ENCODE measurements at regions not wholly inside any gene's neighbourhood (a gene's known extent, or its start where the extent isn't known, plus 50 kb on each side); places are given as distances from the start of the nearest gene placed in this dataset.
A peak's percentile ranks its signal among the peaks of the same experiment; 100 is the strongest.

DNA sequence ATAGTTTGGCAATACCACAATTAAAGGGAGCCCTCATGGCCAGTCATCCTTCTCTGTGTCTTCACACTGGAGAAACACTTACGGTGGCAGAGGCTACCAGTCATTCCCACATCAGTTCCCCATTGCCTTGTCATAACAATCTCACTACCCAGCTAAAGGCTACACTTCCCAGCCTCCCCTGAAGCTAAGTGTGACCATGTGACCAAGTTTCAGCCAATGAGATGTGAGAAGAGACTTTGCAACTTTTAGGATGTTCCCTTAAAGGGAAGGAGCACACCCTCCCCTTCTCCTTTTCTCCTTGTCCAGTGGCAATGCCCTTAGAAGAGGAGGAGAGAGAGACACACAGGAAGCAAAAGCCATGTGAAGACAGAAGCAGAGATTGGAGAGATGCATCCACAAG lies 89.0 kb upstream of the RAB12 start:
- Histone ChIP-seq H3K79me2 (ENCODE audit: low read length) (no peaks in the 10 kb centered on the region), H3K9me2 (replicated peaks; ENCODE audit: low read length) (no peaks in the 10 kb centered on the region), H3K4me2 (ENCODE audit: low read length) (no peak overlapping the region), H3K36me3 (ENCODE audit: low read depth, low read length) (no peaks in the 10 kb centered on the region), H3K4me1 (ENCODE audit: insufficient read depth, low read length) (peaks cover 10% of the 10 kb centered on the region), H3K27ac (ENCODE audit: low read length) (no peak overlapping the region), H2AFZ (ENCODE audit: low read length) (no peak overlapping the region), H3F3A (ENCODE audit: low read length, unreplicated experiment) (no peaks in the 10 kb centered on the region), H4K20me1 (ENCODE audit: low read length) (no peaks in the 10 kb centered on the region), H3K9ac (ENCODE audit: low read length) (no peak overlapping the region), H3K9me3 (ENCODE audit: low read length) (no peaks in the 10 kb centered on the region), H3K27me3 (ENCODE audit: low read length) (peaks cover 38% of the 10 kb centered on the region), H3K4me3 (ENCODE audit: low read length) (no peak overlapping the region)
- TF ChIP-seq CTCF (conservative IDR thresholded peaks at IDR 0.05; ENCODE audit: low read depth, low read length) (no peak), EZH2 (IDR thresholded peaks at IDR 0.05; ENCODE audit: low read length, unreplicated experiment) (no peak)
- no peak for ATAC-seq
- CTCF ChIA-PET = no interaction called here
- BruUV-seq (replicated peaks) = no TSS peak
- no peak for DNase-seq
- intact Hi-C loops (cut with micrococcal nuclease) = no loop called here
- POLR2A ChIA-PET (ENCODE audit: unreplicated experiment) = no interaction called here

DNA sequence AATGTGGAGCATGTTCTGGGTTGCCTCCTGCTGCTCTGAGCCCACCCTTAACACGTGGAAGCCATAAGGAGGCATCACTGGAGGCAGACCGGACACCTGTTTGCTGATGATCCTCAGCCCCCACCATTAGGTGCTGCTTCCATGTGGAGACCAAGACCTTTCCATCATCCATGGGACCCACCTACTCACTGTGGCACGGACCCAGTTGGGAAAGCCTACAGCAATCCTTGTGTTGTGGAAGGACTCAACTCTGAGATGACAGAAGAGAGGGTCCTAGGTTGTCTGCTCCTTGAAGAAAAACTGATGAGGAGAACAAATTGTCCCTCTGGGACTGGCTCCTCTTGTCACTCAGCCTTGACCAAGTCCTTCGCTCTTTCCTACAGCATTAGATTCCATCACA lies 86.5 kb upstream of the RAB12 start:
- no peaks in the 10 kb centered on the region for H4K20me1 ChIP-seq (ENCODE audit: low read length)
- no peaks in the 10 kb centered on the region for H3K4me1 ChIP-seq (ENCODE audit: insufficient read depth, low read length)
- H3K4me2 ChIP-seq (ENCODE audit: low read length) = no peak overlapping the region
- H3F3A ChIP-seq (ENCODE audit: low read length, unreplicated experiment) = no peaks in the 10 kb centered on the region
- H2AFZ ChIP-seq (ENCODE audit: low read length) = no peak overlapping the region
- ChIA-PET POLR2A (ENCODE audit: unreplicated experiment) (no interaction called here), CTCF (no interaction called here)
- no peaks in the 10 kb centered on the region for H3K79me2 ChIP-seq (ENCODE audit: low read length)
- no peaks in the 10 kb centered on the region for H3K9me2 ChIP-seq (replicated peaks; ENCODE audit: low read length)
- no peaks in the 10 kb centered on the region for H3K9me3 ChIP-seq (ENCODE audit: low read length)
- no TSS peak for BruUV-seq (replicated peaks)
- no peak overlapping the region for H3K9ac ChIP-seq (ENCODE audit: low read length)
- TF ChIP-seq EZH2 (IDR thresholded peaks at IDR 0.05; ENCODE audit: low read length, unreplicated experiment) = no peak
- no peak for TF ChIP-seq EZH2phosphoT487 (IDR thresholded peaks at IDR 0.05; ENCODE audit: borderline replicate concordance, low read length)
- no peak for TF ChIP-seq CTCF (conservative IDR thresholded peaks at IDR 0.05; ENCODE audit: low read depth, low read length)
- ATAC-seq (no peak), DNase-seq (no peak)
- no peak overlapping the region for H3K27ac ChIP-seq (ENCODE audit: low read length)
- intact Hi-C loops (cut with micrococcal nuclease) = no loop called here
- no peak overlapping the region for H3K4me3 ChIP-seq (ENCODE audit: low read length)
- peaks cover 51% of the 10 kb centered on the region for H3K27me3 ChIP-seq (ENCODE audit: low read length)
- H3K36me3 ChIP-seq (ENCODE audit: low read depth, low read length) = no peaks in the 10 kb centered on the region

GRCh38 chr18:8525692-8526091 lies 83.5 kb upstream of the RAB12 start:
- ChIA-PET POLR2A (ENCODE audit: unreplicated experiment) (no interaction called here), CTCF (no interaction called here)
- H3K4me1 ChIP-seq (ENCODE audit: insufficient read depth, low read length) = no peaks in the 10 kb centered on the region
- H3K27me3 ChIP-seq (ENCODE audit: low read length) = peaks cover 51% of the 10 kb centered on the region
- H2AFZ ChIP-seq (ENCODE audit: low read length) = no peak overlapping the region
- H3K36me3 ChIP-seq (ENCODE audit: low read depth, low read length) = no peaks in the 10 kb centered on the region
- no peaks in the 10 kb centered on the region for H3K79me2 ChIP-seq (ENCODE audit: low read length)
- no peak overlapping the region for H3K27ac ChIP-seq (ENCODE audit: low read length)
- H3K9me3 ChIP-seq (ENCODE audit: low read length) = peaks cover 6% of the 10 kb centered on the region; the same call in 1 of the 2 replicates
- H3K9ac ChIP-seq (ENCODE audit: low read length) = no peak overlapping the region
- no peaks in the 10 kb centered on the region for H4K20me1 ChIP-seq (ENCODE audit: low read length)
- H3K9me2 ChIP-seq (replicated peaks; ENCODE audit: low read length) = no peaks in the 10 kb centered on the region
- intact Hi-C loops (cut with micrococcal nuclease) = no loop called here
- no peak overlapping the region for H3K4me2 ChIP-seq (ENCODE audit: low read length)
- no peak overlapping the region for H3K4me3 ChIP-seq (ENCODE audit: low read length)
- BruUV-seq (replicated peaks) = no TSS peak
- DNase-seq (no peak), ATAC-seq (peak; percentile 48; the same call in 1 of the 2 replicates)
- no peaks in the 10 kb centered on the region for H3F3A ChIP-seq (ENCODE audit: low read length, unreplicated experiment)
- no peak for TF ChIP-seq EZH2 (IDR thresholded peaks at IDR 0.05; ENCODE audit: low read length, unreplicated experiment)
- TF ChIP-seq CTCF (conservative IDR thresholded peaks at IDR 0.05; ENCODE audit: low read depth, low read length) = peak; percentile 50
- no peak for TF ChIP-seq EZH2phosphoT487 (IDR thresholded peaks at IDR 0.05; ENCODE audit: borderline replicate concordance, low read length)
